ENCODE measurements at regions not wholly inside any gene's neighbourhood (a gene's known extent, or its start where the extent isn't known, plus 50 kb on each side); places are given as distances from the start of the nearest gene placed in this dataset.
"Not testable (repeated sequence)": the region's sequence is repeated elsewhere in the genome, so short reads cannot be mapped to it uniquely, and the experiment has no call there.

- H3K4me1 ChIP-seq (ENCODE audit: insufficient read depth, low read length): no peaks in the 10 kb centered on the region
- H3K27me3 ChIP-seq (ENCODE audit: insufficient read depth, low read length): no peaks in the 10 kb centered on the region
- no peaks in the 10 kb centered on the region for H3K9me3 ChIP-seq (ENCODE audit: low read depth, low read length)
- no peak overlapping the region for H3K4me3 ChIP-seq (ENCODE audit: low read length)
Observed at GRCh38 chr5:3092211-3092610, 340.7 kb upstream of the IRX2 start.

GRCh38 chr5:3091040-3091774 lies 339.7 kb upstream of the IRX2 start:
- Histone ChIP-seq H3K4me3 (ENCODE audit: low read length) (no peak overlapping the region), H3K27me3 (ENCODE audit: insufficient read depth, low read length) (no peaks in the 10 kb centered on the region), H3K4me1 (ENCODE audit: insufficient read depth, low read length) (no peaks in the 10 kb centered on the region), H3K9me3 (ENCODE audit: low read depth, low read length) (no peaks in the 10 kb centered on the region)

DNA sequence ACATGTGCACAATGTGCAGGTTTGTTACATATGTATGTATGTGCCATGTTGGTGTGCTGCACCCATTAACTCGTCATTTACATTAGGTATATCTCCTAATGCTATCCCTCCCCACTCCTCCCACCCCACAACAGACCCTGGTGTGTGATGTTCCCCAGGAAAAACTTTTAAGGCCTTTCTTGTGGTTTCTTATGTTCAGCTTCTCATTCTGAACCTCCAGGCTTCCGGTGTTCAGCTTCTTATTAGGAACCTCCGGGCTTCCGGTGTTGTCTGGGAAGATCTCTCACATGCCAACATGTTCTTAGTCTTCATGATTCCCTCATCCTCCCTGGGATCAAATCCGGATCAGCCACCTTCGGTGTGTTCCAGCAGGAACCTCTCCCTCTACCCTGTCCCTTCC lies 338.8 kb upstream of the IRX2 start:
- not testable (repeated sequence) for H3K4me3 ChIP-seq (ENCODE audit: low read length); H3K4me1 ChIP-seq (ENCODE audit: insufficient read depth, low read length); H3K9me3 ChIP-seq (ENCODE audit: low read depth, low read length)

GRCh38 chr5:3080366-3080765 lies 328.9 kb upstream of the IRX2 start:
- Histone ChIP-seq H3K9me3 (ENCODE audit: low read depth, low read length) (no peaks in the 10 kb centered on the region), H3K27me3 (ENCODE audit: insufficient read depth, low read length) (no peaks in the 10 kb centered on the region), H3K4me1 (ENCODE audit: insufficient read depth, low read length) (no peaks in the 10 kb centered on the region), H3K4me3 (ENCODE audit: low read length) (no peak overlapping the region)

More for the DNA sequence above, 338.8 kb upstream of the IRX2 start:
- not testable (repeated sequence) for H3K27me3 ChIP-seq (ENCODE audit: insufficient read depth, low read length)

DNA sequence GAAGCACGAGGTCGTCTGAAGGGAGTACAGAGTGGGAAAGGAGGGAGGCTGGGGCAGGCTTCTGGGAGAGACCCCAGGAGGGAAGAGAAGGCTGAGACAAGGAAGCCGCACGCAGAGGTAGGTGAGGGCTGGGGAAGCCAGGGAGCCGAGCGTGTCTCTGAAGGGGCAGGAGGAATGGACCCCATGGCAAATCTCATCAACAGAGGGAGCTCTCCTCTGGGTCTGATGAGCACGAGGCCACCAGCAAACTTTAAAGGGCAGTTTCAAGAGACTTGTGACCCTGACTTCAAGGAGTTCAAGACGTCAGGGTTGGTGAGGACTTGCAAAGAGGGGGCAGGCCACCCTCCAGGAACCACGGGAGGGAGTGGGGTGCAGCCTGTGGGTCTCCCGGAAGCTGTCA lies 326.2 kb upstream of the IRX2 start:
- H3K4me3 ChIP-seq (ENCODE audit: low read length): no peak overlapping the region
- H3K4me1 ChIP-seq (ENCODE audit: insufficient read depth, low read length): no peaks in the 10 kb centered on the region
- H3K27me3 ChIP-seq (ENCODE audit: insufficient read depth, low read length): no peaks in the 10 kb centered on the region
- H3K9me3 ChIP-seq (ENCODE audit: low read depth, low read length): no peaks in the 10 kb centered on the region

DNA sequence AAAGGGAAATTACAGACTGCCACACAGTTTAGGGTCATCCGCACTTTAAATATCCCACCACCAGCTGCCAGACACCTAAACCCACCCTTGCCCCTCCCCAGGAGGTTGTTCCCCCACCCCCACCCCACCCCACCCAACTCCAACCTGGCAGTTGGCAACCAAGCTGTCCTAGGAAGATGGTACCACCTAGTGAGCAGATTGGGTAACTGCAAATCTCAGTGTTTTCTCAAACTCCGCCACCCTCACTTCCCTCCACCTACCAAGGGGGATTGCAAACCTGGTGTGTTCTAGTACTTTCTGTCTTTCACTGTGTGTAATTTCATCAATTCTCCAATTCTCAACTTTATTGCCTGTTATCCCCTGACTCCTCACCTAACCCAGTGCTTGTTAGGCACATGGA lies 323.8 kb upstream of the IRX2 start:
- H3K27me3 ChIP-seq (ENCODE audit: insufficient read depth, low read length): no peaks in the 10 kb centered on the region
- no peaks in the 10 kb centered on the region for H3K4me1 ChIP-seq (ENCODE audit: insufficient read depth, low read length)
- no peak overlapping the region for H3K4me3 ChIP-seq (ENCODE audit: low read length)
- no peaks in the 10 kb centered on the region for H3K9me3 ChIP-seq (ENCODE audit: low read depth, low read length)

DNA sequence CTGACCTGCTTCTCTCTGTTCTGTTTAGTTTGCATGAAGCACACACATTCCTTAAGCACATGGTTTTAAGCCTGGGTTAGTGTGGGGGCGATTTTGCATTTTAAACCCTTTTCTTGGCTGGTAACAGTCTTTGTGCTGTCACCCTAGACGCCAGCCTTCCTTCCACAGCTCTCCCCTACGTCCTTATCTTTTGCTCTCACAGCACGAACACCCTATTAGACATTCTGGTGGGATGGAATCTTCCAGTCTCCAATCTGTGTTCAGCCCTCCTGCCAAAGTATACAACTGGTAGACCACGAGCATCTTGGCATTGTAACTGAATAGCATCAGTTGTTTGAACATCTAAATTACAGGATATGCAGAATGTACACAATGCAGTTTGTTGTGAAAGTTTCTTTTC lies 316.9 kb upstream of the IRX2 start:
- Histone ChIP-seq H3K4me3 (ENCODE audit: low read length) (no peak overlapping the region), H3K9me3 (ENCODE audit: low read depth, low read length) (no peaks in the 10 kb centered on the region), H3K27me3 (ENCODE audit: insufficient read depth, low read length) (no peaks in the 10 kb centered on the region), H3K4me1 (ENCODE audit: insufficient read depth, low read length) (no peaks in the 10 kb centered on the region)

GRCh38 chr5:3060283-3060682 lies 308.8 kb upstream of the IRX2 start:
- no peaks in the 10 kb centered on the region for H3K27me3 ChIP-seq (ENCODE audit: insufficient read depth, low read length)
- H3K4me1 ChIP-seq (ENCODE audit: insufficient read depth, low read length): no peaks in the 10 kb centered on the region
- H3K9me3 ChIP-seq (ENCODE audit: low read depth, low read length): no peaks in the 10 kb centered on the region
- no peak overlapping the region for H3K4me3 ChIP-seq (ENCODE audit: low read length)

DNA sequence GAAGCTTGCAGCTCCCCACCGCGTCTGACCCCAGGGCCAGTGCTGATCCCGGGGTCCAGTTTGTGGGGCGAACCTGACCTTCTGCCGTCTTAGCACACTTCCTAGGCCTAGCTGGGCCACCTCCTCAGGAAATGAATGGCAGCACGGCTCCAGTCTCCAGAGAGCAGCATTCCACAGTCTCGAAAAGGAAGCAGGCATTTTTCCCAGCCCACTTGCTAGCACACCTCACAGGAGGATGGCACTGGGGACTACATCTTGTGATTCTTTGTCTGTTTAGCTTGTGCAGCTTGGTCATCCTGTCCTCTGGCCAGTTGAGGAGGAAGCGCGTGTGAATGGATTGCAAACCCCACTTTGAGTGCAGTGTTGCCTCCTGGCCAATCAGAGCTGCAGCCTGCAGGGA lies 308.0 kb upstream of the IRX2 start:
- H3K4me3 ChIP-seq (ENCODE audit: low read length): no peak overlapping the region
- no peaks in the 10 kb centered on the region for H3K9me3 ChIP-seq (ENCODE audit: low read depth, low read length)
- no peaks in the 10 kb centered on the region for H3K27me3 ChIP-seq (ENCODE audit: insufficient read depth, low read length)
- no peaks in the 10 kb centered on the region for H3K4me1 ChIP-seq (ENCODE audit: insufficient read depth, low read length)

GRCh38 chr5:3058942-3059341 lies 307.5 kb upstream of the IRX2 start:
- Histone ChIP-seq H3K4me1 (ENCODE audit: insufficient read depth, low read length) (no peaks in the 10 kb centered on the region), H3K27me3 (ENCODE audit: insufficient read depth, low read length) (no peaks in the 10 kb centered on the region), H3K4me3 (ENCODE audit: low read length) (no peak overlapping the region), H3K9me3 (ENCODE audit: low read depth, low read length) (no peaks in the 10 kb centered on the region)

GRCh38 chr5:3056866-3057265 lies 305.4 kb upstream of the IRX2 start:
- no peaks in the 10 kb centered on the region for H3K4me1 ChIP-seq (ENCODE audit: insufficient read depth, low read length)
- H3K9me3 ChIP-seq (ENCODE audit: low read depth, low read length): no peaks in the 10 kb centered on the region
- no peak overlapping the region for H3K4me3 ChIP-seq (ENCODE audit: low read length)
- no peaks in the 10 kb centered on the region for H3K27me3 ChIP-seq (ENCODE audit: insufficient read depth, low read length)

DNA sequence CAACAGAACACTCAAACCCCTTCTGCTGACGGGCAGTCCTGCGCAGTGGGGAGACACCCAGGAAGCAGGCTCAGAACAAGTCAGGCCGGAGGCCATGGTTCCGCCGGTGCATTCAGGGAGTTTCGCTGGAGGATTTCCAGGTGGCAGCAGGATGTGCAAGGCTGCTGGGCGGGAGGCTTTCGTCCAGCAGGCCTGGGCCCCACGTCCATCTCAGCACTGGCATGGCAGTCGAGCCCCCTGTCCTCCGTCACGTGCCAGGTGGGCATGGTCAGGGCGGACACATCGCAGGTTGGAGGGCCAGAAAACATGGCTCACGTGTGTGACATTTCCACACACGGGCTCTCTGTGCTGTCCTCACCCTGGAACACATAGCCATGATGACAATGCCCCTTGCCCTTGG lies 299.9 kb upstream of the IRX2 start:
- H3K9me3 ChIP-seq (ENCODE audit: low read depth, low read length): no peaks in the 10 kb centered on the region
- no peaks in the 10 kb centered on the region for H3K4me1 ChIP-seq (ENCODE audit: insufficient read depth, low read length)
- no peak overlapping the region for H3K4me3 ChIP-seq (ENCODE audit: low read length)
- no peaks in the 10 kb centered on the region for H3K27me3 ChIP-seq (ENCODE audit: insufficient read depth, low read length)

- no peak overlapping the region for H3K4me3 ChIP-seq (ENCODE audit: low read length)
- no peaks in the 10 kb centered on the region for H3K4me1 ChIP-seq (ENCODE audit: insufficient read depth, low read length)
- H3K27me3 ChIP-seq (ENCODE audit: insufficient read depth, low read length): no peaks in the 10 kb centered on the region
- H3K9me3 ChIP-seq (ENCODE audit: low read depth, low read length): no peaks in the 10 kb centered on the region
Observed at GRCh38 chr5:3050863-3051262, 299.4 kb upstream of the IRX2 start.

DNA sequence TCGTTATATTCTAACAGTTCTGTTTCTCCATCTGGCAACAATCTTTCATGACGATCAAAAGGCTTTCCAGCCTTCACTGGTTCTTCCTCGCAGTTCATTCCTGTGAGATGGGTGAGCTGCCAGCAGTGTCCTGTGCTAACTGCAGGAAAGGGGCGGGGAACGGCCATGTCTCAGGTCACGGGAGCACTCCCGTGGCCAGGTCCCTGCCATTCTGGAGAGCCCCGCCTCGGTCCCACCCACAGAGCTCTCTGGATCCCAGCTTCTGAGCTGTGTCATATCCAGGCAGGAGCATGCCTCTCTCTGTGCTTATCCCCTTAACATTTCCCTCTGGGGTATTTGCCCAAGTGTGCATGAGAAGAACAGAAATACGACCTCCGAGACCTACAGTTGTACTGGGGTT lies 297.8 kb upstream of the IRX2 start:
- H3K9me3 ChIP-seq (ENCODE audit: low read depth, low read length): no peaks in the 10 kb centered on the region
- no peaks in the 10 kb centered on the region for H3K4me1 ChIP-seq (ENCODE audit: insufficient read depth, low read length)
- no peaks in the 10 kb centered on the region for H3K27me3 ChIP-seq (ENCODE audit: insufficient read depth, low read length)
- no peak overlapping the region for H3K4me3 ChIP-seq (ENCODE audit: low read length)

DNA sequence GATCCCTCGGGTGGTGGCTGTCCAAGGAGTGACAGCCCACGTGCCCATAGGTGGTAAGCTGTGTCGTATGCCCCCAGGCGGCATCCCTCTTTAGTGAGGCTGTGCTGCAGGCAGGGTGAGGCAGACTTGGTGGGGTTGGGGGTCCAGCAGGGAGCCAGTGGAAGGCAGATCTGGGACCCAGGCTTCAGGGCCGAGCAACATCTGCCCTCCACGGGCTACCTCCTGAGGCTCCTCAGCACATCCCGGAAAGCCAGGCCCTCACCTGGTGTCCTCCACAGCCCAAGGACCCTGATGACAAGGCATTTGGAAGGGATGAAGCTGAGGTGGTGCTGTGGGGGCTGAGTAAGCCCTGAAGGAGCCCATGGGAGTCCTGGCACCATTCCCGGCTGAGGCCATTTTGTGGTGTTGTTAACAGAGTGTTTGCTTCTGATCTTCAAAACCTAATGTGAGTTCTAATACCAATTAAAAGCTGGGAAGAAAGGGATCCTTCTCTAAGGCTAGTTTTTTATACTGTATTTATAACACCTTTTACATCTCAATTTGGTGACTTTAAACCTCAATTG lies 295.8 kb upstream of the IRX2 start:
- Histone ChIP-seq H3K27me3 (ENCODE audit: insufficient read depth, low read length) (no peaks in the 10 kb centered on the region), H3K9me3 (ENCODE audit: low read depth, low read length) (no peaks in the 10 kb centered on the region), H3K4me3 (ENCODE audit: low read length) (no peak overlapping the region), H3K4me1 (ENCODE audit: insufficient read depth, low read length) (no peaks in the 10 kb centered on the region)

GRCh38 chr5:3043600-3043999 lies 292.1 kb upstream of the IRX2 start:
- Histone ChIP-seq H3K4me1 (ENCODE audit: insufficient read depth, low read length) (no peaks in the 10 kb centered on the region), H3K4me3 (ENCODE audit: low read length) (no peak overlapping the region), H3K27me3 (ENCODE audit: insufficient read depth, low read length) (no peaks in the 10 kb centered on the region), H3K9me3 (ENCODE audit: low read depth, low read length) (no peaks in the 10 kb centered on the region)
